Muscle of leg (tissue), 3 donors: ENCODE measurements at regions not wholly inside any gene's neighbourhood (a gene's known extent, or its start where the extent isn't known, plus 50 kb on each side); places are given as distances from the start of the nearest gene placed in this dataset.

ENCODE experiments used
- DNase-seq: peaks from one replicate; pipeline ENCODE4 v3.0.0; 2013
- H3K27ac ChIP-seq: one replicate; pipeline ENCODE4 v1.5.1; 2013; ENCODE audit warnings: mild to moderate bottlenecking, low read length, control low read depth
- H3K27me3 ChIP-seq: one replicate; pipeline ENCODE4 v1.6.1; 2013; ENCODE audit warnings: low read length; ENCODE audit not compliant: control insufficient read depth, insufficient read depth
- H3K36me3 ChIP-seq: one replicate; pipeline ENCODE4 v1.6.1; 2013; ENCODE audit warnings: low read length; ENCODE audit not compliant: control insufficient read depth, insufficient read depth
- H3K4me1 ChIP-seq: one replicate; pipeline ENCODE4 v1.6.1; 2013; ENCODE audit warnings: low read length; ENCODE audit not compliant: control insufficient read depth, insufficient read depth
- H3K4me3 ChIP-seq: one replicate; pipeline ENCODE4 v1.5.1; 2013; ENCODE audit warnings: low read length, control low read depth
- H3K9me3 ChIP-seq: replicated peaks from 2 replicates; pipeline ENCODE4 v1.6.1; 2013; ENCODE audit warnings: low read depth, low read length; ENCODE audit not compliant: control insufficient read depth
- WGBS: methylation state at CpG from one replicate; pipeline ENCODE4 v1.1.5; 2013; ENCODE audit warnings: missing lambda C conversion rate; ENCODE audit not compliant: insufficient coverage; 5-methylcytosine and 5-hydroxymethylcytosine counted together

DNA sequence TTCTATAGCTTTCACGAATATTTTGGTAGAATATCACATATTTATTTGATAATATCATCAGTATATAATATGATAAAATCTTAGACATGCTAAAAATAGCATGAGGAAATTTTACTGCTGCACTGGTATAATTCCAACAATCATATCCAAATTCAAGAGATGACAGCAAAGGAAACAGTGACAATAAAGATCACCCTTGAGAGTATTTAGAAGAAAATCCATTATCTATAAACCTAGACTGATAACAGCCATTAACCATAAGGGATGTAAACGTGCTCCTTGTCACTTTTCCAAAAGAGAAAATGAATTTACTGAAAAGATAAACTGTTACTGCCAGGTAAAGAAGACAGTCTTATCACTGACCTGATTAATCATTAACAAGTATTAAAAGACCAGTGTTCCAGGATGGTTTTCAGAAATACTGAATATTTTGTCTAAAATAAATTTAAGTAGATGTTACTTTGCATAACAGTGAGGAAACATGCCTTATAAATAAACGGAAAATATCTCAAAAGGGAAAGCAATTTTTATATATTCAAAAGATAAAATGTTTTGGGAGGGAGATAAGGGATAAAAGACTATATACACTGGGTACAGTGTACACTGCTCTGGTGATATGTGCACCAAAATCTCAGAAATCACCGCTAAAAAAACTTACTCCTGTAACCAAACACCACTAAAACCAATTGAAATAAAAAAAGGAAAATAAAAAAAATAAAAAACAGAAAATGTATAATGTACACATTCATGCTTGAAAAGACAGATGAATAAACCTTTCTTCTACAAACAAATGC lies 1704.7 kb downstream of the HACE1 start:
- no peak for DNase-seq
- WGBS: no CpG with 5 or more reads among the region's 4 CpGs
- Histone ChIP-seq H3K27me3 (no peaks in the 10 kb centered on the region), H3K4me1 (no peaks in the 10 kb centered on the region), H3K4me3 (no peak overlapping the region), H3K36me3 (no peaks in the 10 kb centered on the region), H3K27ac (no peak overlapping the region), H3K9me3 (no peaks in the 10 kb centered on the region)

DNA sequence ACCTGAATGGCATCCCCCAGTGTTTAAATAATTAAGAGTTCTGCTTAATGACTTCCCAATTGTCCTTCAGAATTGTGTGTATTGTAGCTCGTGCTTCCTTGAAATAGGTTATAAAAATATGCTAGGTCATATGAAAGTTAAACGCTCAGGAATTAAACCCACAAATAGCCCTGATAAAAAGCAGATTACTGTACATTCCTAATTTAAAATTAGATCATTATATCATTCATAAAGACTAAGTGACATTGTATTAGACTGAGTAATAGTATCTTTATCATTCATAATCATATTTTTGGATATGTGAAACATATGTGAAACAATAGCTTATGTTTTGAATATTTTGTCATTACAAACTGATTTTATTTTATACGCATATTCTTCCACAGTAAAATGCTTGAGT lies 1706.7 kb downstream of the HACE1 start:
- H3K9me3 ChIP-seq: no peaks in the 10 kb centered on the region
- H3K36me3 ChIP-seq: no peaks in the 10 kb centered on the region
- no peak for DNase-seq
- no peak overlapping the region for H3K4me3 ChIP-seq
- no peak overlapping the region for H3K27ac ChIP-seq
- no peaks in the 10 kb centered on the region for H3K27me3 ChIP-seq
- WGBS: no CpG with 5 or more reads among the region's 3 CpGs
- no peaks in the 10 kb centered on the region for H3K4me1 ChIP-seq

DNA sequence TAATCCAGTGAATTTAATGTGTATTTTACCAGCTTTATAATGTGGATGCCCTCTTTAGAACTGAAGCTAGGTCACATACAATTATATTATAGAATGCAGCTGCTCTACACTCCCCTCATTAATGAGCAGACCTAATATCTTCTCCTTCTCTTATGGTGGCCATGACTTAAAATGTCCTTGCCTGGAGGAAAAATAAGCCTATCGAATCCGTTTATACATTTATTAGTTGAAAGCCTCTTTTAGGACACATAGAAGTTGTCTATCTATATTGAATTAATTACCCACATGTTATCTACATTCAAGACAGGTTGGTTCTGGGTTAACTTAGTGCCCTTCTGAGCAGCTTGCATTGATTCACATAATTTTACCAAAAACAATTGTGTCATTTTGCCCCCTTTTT lies 1716.8 kb downstream of the HACE1 start:
- H3K36me3 ChIP-seq: no peaks in the 10 kb centered on the region
- H3K4me3 ChIP-seq: no peak overlapping the region
- no peaks in the 10 kb centered on the region for H3K4me1 ChIP-seq
- H3K9me3 ChIP-seq: no peaks in the 10 kb centered on the region
- no peak overlapping the region for H3K27ac ChIP-seq
- no peaks in the 10 kb centered on the region for H3K27me3 ChIP-seq
- DNase-seq: no peak
- no CpG with 5 or more reads among the region's 2 CpGs for WGBS

DNA sequence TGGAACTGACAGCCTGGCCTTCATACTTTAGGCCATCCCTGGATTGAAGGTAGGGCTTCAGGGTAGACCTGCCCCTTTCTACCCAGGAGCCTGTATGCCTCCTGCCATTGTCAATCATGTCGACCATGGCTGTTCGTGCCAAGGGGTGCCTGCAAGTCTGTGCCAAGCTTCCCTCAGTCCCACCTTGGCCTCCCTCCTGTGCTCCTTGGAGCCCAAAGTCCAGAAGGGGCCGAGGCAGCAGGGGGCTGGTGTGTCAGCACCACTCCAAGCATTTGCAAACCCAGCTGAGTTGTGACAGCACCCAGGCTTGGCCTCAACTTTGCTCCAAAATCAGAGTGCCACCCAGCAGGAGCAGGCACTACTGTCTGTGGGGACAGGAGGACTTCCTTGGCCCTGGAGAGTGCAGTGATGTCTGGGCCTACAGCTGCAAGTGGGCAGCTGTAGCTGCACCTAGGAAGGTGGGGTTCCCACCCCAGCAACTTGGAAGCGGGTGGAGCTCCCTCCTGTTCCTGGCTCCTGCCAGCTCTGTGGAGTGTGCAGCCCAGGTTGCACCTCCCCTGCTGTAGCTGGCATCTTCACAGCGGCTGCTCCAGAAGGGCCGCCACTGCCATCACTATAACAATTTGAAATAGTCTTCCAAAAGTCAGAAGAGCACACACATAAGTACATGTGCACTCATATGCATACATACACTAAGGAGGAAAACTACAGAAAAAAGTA lies 1719.3 kb downstream of the HACE1 start:
- WGBS: 88% methylated on average over 5 of the region's 6 CpGs
- Histone ChIP-seq H3K9me3 (no peaks in the 10 kb centered on the region), H3K27me3 (no peaks in the 10 kb centered on the region), H3K36me3 (no peaks in the 10 kb centered on the region), H3K4me1 (no peaks in the 10 kb centered on the region), H3K4me3 (no peak overlapping the region), H3K27ac (no peak overlapping the region)
- no peak for DNase-seq

DNA sequence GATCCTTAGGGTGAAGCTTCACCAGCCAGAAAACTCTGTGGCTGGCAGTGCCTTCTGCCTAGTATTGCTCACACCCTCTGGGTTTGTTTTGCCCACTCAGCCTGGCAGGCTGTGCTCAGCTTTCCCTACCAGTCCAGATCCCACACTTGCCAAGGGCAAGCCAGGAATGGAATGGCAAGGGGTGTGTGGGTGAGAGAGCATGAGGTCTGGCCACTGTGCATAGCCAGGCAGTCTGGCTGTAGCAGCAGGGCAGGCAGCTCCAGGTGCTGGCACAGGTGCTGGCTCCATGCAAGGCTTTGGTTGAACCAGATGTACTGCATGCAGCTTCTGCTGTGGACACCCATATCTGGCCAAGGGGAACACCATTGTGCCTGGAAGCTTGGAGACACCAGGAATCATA lies 1720.3 kb downstream of the HACE1 start:
- Histone ChIP-seq H3K9me3 (no peaks in the 10 kb centered on the region), H3K4me1 (no peaks in the 10 kb centered on the region), H3K27me3 (no peaks in the 10 kb centered on the region), H3K27ac (no peak overlapping the region), H3K36me3 (no peaks in the 10 kb centered on the region), H3K4me3 (no peak overlapping the region)
- DNase-seq: no peak

DNA sequence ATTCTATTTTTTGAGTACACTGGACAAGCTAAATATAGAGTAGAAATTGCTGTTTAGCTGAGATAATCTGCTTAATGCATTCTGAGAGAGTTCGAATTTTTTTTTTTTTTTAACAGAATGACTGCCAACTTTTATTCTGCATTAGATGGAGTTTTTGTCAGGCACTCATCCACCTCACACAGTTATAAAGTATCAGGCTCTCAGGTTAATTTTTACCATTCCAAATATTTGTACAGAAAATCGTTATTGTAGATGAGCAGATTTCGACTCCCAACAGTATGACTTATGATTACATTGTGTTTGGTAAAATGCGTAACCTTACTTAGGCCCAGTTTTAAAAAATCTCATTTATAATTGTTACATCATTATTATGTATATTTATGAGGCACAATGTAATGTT lies 1731.0 kb downstream of the GRIK2 start:
- WGBS: no CpG with 5 or more reads among the region's 4 CpGs
- H3K9me3 ChIP-seq: no peaks in the 10 kb centered on the region

DNA sequence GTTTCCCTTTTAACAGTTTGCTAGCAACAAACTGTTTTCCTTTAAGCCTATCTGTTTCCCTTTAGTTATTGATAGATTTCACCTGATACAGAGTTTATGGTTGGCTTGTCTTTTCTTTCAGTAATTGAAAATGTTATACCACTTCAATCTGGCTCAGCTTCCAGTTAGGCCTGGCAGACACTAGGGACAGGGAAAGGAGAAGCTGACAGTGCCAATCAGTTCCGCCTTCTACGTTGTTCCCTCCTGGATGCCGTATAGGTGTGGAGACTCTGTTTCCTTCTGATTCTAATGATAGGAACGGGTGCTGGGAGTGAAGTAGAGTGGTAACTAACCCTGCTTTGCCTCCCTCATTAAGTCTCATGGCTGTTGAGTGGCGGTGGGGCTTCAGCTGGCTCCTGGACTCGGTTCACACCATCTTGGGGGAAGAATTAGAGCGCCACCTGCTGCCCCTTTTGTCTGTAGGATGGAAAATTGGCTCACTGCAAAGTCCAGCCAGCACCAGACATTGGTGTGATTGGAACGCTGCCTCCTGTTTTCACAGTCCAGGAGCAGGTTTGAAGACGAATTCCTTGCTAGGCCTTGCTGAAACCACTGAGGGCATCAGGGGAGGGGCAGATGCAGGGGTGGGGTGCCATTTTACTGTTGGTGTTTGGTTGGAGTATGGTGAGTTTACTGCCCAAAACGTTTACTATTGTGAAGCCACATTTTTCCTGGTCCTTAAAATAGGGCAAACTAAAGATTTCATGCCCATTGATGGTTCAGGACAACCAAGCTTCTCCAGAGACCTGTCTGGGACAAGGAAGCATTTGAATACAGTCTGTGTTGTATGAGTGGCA lies 1729.5 kb downstream of the GRIK2 start:
- H3K4me1 ChIP-seq: no peaks in the 10 kb centered on the region
- WGBS: 28% methylated on average over 9 of the region's 10 CpGs
- H3K27ac ChIP-seq: no peak overlapping the region
- H3K27me3 ChIP-seq: no peaks in the 10 kb centered on the region
- H3K36me3 ChIP-seq: no peaks in the 10 kb centered on the region
- H3K9me3 ChIP-seq: no peaks in the 10 kb centered on the region
- no peak overlapping the region for H3K4me3 ChIP-seq
- DNase-seq: peak; percentile 8

More for the DNA sequence above, 1731.0 kb downstream of the GRIK2 start:
- no peaks in the 10 kb centered on the region for H3K36me3 ChIP-seq
- H3K4me1 ChIP-seq: no peaks in the 10 kb centered on the region
- H3K4me3 ChIP-seq: no peak overlapping the region
- DNase-seq: no peak
- no peak overlapping the region for H3K27ac ChIP-seq
- H3K27me3 ChIP-seq: no peaks in the 10 kb centered on the region

DNA sequence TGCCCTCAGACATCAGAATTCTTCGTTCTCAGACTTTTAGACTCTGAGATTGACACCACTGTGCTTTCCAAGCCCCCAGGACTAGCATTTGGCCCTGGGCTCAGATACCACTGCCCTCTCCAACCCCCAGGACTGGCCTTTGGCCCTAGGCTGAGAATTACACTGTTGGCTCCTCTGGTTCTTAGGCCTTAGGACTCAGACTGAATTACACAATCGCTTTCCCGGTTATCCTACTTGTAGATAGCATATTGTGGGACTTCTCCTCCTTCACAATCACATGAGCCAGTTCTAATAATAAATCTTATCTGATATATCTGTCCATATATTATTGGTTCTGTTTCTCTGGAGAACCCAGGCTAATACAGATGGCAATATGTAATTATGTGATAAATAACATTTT lies 1725.5 kb downstream of the GRIK2 start:
- no peak for DNase-seq
- H3K9me3 ChIP-seq: no peaks in the 10 kb centered on the region
- H3K27me3 ChIP-seq: no peaks in the 10 kb centered on the region
- H3K36me3 ChIP-seq: no peaks in the 10 kb centered on the region
- no peak overlapping the region for H3K27ac ChIP-seq
- WGBS: 71% methylated on average over 1 of the region's 3 CpGs
- no peak overlapping the region for H3K4me3 ChIP-seq
- no peaks in the 10 kb centered on the region for H3K4me1 ChIP-seq

DNA sequence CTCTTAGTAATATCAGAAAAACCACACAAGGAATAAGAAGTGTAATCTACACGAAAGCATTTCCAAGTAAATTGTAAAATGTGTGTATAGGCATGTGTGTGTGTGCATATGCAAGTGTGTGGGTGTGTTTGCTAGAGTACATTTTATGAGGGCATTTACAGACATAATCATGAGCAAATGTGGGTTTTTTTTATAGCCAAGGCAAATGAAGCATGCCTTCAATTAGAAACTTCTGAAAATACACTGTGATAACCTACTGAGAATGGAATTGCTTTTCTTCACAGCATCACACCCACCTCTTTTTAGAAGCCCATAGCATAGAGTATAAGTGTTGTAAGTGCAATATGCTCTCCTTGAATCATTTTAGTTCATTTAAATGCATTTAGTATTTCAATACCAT lies 1721.1 kb downstream of the GRIK2 start:
- H3K4me3 ChIP-seq: no peak overlapping the region
- H3K9me3 ChIP-seq: no peaks in the 10 kb centered on the region
- H3K36me3 ChIP-seq: no peaks in the 10 kb centered on the region
- H3K4me1 ChIP-seq: no peaks in the 10 kb centered on the region
- H3K27ac ChIP-seq: no peak overlapping the region
- no peaks in the 10 kb centered on the region for H3K27me3 ChIP-seq
- DNase-seq: no peak
- no CpG with 5 or more reads among the region's 1 CpG for WGBS

DNA sequence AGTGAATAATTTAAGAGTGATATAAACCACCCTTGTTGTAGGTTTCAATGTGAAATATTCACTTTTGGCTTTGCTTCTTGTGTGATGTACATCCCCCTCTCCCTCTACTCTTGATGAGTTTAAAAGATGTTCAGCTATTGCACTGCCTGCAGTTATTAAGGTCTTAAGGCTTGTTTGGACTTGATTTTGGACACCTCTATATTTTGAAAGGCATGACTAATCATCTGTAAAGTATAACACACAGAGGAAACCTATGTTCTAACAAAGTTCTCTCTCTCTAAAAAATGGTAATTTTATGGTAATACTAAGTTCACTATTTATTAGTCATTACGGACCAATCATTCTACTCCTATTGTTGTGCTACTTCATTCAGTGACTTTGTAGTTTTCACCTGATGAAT lies 1719.9 kb downstream of the GRIK2 start:
- Histone ChIP-seq H3K27me3 (no peaks in the 10 kb centered on the region), H3K4me3 (no peak overlapping the region), H3K36me3 (no peaks in the 10 kb centered on the region), H3K27ac (no peak overlapping the region), H3K9me3 (no peaks in the 10 kb centered on the region), H3K4me1 (no peaks in the 10 kb centered on the region)
- DNase-seq: no peak
- WGBS: no CpG with 5 or more reads among the region's 1 CpG
